ENCODE measurements at regions not wholly inside any gene's neighbourhood (a gene's known extent, or its start where the extent isn't known, plus 50 kb on each side); places are given as distances from the start of the nearest gene placed in this dataset.

DNA sequence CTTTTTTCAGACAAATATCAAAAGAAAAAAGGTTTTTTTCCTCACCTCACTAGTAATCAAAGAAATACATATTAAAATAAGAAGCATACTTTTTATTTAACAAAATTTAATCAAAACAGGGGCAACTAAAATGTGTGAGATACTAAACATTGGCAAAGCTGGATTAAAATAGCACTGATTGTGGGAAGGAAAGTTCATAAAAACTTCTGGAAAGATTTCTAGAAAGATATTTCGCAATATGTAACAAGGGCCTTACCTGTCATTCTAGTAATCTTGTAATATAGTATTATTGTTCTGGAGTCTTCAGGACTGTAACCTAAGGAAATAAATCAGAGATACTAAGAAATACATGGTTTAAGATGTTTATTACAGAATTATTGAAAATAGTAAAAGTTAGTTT, 482.5 kb downstream of the SUCLA2 start:
- no peak overlapping the region for H3K4me3 ChIP-seq (ENCODE audit: low read length)
- DNase-seq (ENCODE audit: low read depth): no peak
- TF ChIP-seq, protein P1, sequence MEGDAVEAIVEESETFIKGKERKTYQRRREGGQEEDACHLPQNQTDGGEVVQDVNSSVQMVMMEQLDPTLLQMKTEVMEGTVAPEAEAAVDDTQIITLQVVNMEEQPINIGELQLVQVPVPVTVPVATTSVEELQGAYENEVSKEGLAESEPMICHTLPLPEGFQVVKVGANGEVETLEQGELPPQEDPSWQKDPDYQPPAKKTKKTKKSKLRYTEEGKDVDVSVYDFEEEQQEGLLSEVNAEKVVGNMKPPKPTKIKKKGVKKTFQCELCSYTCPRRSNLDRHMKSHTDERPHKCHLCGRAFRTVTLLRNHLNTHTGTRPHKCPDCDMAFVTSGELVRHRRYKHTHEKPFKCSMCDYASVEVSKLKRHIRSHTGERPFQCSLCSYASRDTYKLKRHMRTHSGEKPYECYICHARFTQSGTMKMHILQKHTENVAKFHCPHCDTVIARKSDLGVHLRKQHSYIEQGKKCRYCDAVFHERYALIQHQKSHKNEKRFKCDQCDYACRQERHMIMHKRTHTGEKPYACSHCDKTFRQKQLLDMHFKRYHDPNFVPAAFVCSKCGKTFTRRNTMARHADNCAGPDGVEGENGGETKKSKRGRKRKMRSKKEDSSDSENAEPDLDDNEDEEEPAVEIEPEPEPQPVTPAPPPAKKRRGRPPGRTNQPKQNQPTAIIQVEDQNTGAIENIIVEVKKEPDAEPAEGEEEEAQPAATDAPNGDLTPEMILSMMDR (IDR thresholded peaks at IDR 0.05; ENCODE audit: insufficient read depth, low read depth, low read length, missing control alignments): no peak

- no peak overlapping the region for H3K4me3 ChIP-seq (ENCODE audit: low read length)
- TF ChIP-seq, protein P1 (IDR thresholded peaks at IDR 0.05; ENCODE audit: insufficient read depth, low read depth, low read length, missing control alignments): no peak
- DNase-seq (ENCODE audit: low read depth): no peak
Observed at GRCh38 chr13:47511647-47512046, 489.4 kb downstream of the SUCLA2 start.

DNA sequence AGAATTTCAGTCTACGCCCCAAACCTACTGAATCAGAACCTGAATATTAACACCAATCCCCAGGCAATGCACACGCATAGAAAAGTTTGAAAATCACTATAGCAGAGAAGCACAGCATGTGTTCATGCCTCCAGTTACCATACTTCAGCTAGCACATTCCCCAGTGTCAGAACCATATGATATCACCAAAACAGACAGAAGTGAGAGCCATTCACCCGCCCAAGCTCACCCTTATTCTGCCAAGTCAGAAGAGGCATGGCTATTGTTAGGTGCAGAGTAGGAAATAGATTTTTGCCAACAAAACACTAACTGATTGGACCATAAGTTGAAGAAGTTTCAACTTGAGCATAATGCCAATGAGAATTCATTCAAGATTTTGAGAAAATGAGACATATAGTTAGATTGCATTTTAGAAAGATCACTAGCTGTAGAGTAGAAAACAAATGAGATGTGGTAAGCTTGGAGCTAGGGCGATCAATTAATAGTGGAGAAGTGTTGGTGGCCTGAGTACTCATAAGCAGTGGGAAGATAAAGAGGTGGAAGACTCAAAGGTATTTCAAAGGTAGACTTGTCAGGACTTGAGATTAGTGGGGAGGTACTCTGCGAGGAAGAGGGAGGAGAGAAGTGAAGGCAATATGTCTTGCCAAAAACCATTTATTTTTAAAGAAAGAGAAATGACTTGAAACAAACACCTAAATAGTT, 492.4 kb downstream of the SUCLA2 start:
- H3K4me3 ChIP-seq (ENCODE audit: low read length): no peak overlapping the region
- TF ChIP-seq, protein P1 (IDR thresholded peaks at IDR 0.05; ENCODE audit: insufficient read depth, low read depth, low read length, missing control alignments): no peak
- DNase-seq (ENCODE audit: low read depth): peak; percentile 23

DNA sequence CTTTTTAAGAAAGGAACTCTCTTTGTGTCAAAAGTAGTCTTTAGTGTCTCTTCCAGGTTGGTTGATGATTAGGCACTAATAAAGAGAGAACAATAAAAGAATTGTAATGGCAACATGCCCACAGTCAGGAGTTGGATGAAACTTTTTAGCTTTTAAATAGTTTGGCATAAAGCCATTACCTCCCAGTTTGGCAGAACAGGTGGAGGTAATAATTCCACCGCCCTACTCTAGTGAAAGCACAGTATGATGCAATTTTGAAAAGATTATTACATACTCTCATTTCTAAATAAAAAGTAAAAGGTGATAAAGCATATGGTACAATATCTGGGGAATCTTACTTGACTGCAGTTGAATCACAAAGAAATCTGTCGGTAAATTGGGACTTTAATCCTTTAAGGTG, 497.6 kb downstream of the SUCLA2 start:
- H3K4me3 ChIP-seq (ENCODE audit: low read length): no peak overlapping the region
- DNase-seq (ENCODE audit: low read depth): peak; percentile 10
- TF ChIP-seq, protein P1 (IDR thresholded peaks at IDR 0.05; ENCODE audit: insufficient read depth, low read depth, low read length, missing control alignments): no peak

GRCh38 chr13:47502166-47502565, 498.9 kb downstream of the SUCLA2 start:
- DNase-seq (ENCODE audit: low read depth): no peak
- H3K4me3 ChIP-seq (ENCODE audit: low read length): no peak overlapping the region
- TF ChIP-seq, protein P1 (IDR thresholded peaks at IDR 0.05; ENCODE audit: insufficient read depth, low read depth, low read length, missing control alignments): no peak

DNA sequence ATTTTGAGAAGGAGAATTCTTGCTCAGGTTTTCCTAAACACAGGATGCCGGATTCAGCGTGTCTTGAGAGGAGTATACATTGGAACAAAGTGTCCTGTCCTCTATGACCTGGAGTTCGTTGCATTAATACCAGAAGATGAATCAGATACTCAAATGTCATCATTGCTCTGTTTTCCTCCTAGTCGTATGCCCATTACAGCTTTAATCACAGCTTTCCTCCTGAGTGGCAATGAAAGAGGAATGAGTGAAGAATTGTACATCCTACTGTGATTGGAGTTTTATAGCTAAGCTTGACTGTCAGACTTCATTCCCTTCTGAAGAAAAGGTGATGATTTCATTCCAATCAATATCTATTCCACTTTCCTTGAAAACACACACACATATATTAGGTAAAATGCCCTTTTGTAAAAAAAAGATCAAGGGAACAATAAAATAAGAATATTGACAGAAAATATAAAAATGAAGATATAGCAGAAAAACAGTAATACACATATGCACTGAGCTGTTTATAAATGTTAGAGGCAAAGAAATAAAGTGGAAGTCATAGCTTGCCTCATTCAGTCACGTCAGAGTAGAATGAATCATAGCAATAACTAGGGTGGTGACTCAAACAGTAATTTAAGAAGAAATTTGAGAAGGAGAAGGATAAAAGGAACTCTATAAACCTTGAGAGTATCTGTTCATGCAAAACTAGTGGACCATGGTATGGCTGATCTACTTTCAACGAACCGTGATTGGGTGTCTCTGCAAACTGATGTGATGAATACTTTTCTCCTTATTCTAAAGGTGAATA, 501.5 kb downstream of the SUCLA2 start:
- H3K4me3 ChIP-seq (ENCODE audit: low read length): no peak overlapping the region
- peak; percentile 78 for DNase-seq (ENCODE audit: low read depth)

More for the DNA sequence above, 501.5 kb downstream of the SUCLA2 start:
- TF ChIP-seq, protein P1 (IDR thresholded peaks at IDR 0.05; ENCODE audit: insufficient read depth, low read depth, low read length, missing control alignments): no peak
